GM21381 (cell line): ENCODE measurements at regions not wholly inside any gene's neighbourhood (a gene's known extent, or its start where the extent isn't known, plus 50 kb on each side); places are given as distances from the start of the nearest gene placed in this dataset.

ENCODE experiments used
- ATAC-seq: cut with Tn5 transposase; IDR thresholded peaks from one replicate; pipeline ENCODE4 v1.9.1; 2021; ENCODE audit warnings: mild to moderate bottlenecking, moderate library complexity; ENCODE audit not compliant: unreplicated experiment

GRCh38 chr4:20393486-20394100 lies 141.9 kb downstream of the SLIT2 start:
- no peak for ATAC-seq

GRCh38 chr4:20394512-20394911 lies 142.8 kb downstream of the SLIT2 start:
- ATAC-seq, result no peak

GRCh38 chr4:20395160-20395773 lies 143.6 kb downstream of the SLIT2 start:
- peak; percentile 57 for ATAC-seq

DNA sequence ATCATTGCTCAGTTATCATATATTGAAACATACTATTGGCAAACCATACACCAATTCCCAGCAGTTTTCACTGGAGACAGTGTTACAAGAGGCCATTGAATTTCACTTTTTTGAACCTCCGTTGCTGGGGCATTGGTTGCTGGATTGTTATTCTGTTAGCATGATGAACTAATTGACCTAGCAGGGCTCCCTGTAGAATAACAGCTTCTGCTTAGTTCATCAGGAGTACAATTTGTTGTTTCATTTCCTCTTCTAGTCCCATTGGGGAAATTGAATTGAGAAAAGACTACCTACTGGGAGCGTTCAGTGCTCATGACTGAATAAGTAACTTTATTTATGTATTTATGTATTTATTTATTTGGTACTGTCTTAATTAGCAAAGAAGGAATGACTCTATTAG lies 151.6 kb downstream of the SLIT2 start:
- no peak for ATAC-seq

DNA sequence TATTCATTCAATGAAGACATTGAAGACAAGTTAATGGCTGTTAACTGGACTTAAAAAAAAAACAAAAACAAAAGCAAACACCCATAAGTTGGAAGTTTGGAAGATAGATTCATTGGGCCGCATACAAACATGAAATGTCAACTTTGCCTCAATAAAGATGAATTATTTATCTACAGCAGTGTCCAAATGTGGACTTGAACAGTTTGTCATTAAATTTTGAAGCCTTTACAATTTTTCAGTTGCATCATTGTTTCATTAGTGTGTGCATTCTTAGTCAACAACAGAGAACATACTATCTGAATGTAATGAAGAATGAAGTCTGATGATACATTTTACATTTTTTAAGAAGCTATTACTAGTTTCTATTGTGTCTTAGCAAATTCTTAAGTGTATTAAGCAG lies 152.1 kb downstream of the SLIT2 start:
- ATAC-seq, result no peak

GRCh38 chr4:20408611-20409010 lies 156.9 kb downstream of the SLIT2 start:
- ATAC-seq, result no peak

DNA sequence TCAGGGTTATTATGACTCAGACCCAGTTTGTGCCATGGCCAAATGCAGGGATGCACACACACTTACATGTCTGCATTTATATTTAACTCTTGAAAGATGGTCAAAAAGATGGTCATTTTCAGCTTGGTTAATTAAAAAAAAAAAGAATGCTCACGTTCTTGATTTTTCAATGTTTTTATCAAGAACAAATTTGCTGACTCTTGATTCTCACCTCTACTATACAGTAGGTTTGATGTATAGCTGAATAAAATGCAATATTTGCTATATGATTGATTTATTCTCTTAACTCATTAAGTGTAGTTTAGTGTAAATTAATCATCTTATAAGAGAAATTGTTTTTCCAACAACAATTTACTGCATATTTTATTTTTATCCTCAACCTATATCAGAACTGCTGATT lies 160.4 kb downstream of the SLIT2 start:
- no peak for ATAC-seq

- ATAC-seq, result no peak
Measured at GRCh38 chr4:20416800-20417199, 165.1 kb downstream of the SLIT2 start.

- ATAC-seq, result peak; percentile 96
Measured at GRCh38 chr4:20418861-20419451, 167.3 kb downstream of the SLIT2 start.

DNA sequence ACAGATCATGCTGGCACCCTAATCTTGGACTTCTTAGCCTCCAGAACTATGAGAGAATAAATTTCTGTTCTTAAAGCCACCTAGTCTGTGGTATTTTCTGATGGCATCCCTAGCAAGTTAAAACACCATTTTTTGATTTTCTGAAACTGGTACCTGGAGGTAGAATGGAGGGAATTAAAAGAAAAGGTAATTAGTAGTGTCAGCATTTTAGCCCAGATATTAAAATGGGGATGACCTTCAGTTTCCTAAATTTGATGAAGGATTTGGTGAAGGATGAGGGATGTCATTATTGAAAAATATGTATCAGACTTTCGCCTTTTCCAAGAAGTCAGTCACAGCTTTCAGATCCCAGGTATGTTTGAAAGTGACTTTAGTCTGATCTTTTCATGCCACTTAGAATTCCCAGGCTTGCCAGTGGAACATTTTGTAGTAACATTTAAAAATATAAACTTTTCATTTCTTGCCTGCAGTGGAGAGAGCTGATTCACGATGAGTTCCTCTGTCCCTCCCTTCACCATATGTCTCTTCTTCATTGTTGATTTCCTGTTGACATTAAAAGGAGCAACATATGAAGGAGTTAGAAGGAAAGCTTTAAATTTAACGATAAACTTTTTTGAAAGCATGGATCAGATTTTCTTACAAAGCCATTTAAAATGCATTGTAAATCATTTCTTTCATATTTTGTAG lies 169.4 kb downstream of the SLIT2 start:
- ATAC-seq, result no peak

- ATAC-seq, result no peak
Measured at GRCh38 chr4:20421603-20421985, 169.9 kb downstream of the SLIT2 start.

- peak; percentile 63 for ATAC-seq
Measured at GRCh38 chr4:20422398-20422797, 170.7 kb downstream of the SLIT2 start.

DNA sequence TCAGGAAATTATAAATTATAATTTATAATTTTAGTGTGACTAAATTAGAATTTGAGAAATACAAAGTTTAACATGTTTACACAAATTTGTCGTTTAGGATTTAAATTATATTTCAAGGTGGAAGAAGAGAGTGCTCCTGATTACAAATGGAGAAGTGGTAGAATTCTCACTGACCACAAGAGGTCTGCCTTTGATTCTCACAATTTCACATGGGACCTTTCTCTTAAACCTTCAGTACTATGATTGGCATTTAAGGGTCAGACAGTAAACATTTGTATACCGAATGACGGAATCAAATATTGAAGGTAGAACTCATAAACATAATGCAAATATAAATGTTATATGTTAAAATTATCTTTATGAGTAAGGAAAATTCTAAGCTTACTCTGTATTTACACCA lies 171.7 kb downstream of the SLIT2 start:
- ATAC-seq, result no peak

DNA sequence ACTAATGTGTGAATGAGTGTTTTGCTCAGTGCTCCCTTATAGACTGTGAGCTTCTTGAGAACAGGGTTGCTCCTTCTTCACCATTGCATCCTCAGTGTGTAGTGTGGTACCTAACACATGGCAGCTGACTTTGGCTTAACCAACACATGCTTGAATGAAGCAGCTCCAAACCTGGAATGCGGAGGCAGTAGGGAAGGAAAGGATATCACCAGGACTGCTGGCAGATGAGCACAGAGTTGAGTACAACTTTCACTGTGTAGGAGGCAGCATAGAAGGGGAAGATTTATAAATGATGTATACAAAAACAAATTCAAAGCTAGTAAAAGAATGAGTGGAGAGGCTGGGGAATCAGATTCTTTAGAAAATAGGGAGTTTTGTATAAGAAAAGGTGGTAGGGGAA lies 174.3 kb downstream of the SLIT2 start:
- ATAC-seq, result no peak

- no peak for ATAC-seq
Measured at GRCh38 chr4:20428436-20429160, 176.9 kb downstream of the SLIT2 start.

DNA sequence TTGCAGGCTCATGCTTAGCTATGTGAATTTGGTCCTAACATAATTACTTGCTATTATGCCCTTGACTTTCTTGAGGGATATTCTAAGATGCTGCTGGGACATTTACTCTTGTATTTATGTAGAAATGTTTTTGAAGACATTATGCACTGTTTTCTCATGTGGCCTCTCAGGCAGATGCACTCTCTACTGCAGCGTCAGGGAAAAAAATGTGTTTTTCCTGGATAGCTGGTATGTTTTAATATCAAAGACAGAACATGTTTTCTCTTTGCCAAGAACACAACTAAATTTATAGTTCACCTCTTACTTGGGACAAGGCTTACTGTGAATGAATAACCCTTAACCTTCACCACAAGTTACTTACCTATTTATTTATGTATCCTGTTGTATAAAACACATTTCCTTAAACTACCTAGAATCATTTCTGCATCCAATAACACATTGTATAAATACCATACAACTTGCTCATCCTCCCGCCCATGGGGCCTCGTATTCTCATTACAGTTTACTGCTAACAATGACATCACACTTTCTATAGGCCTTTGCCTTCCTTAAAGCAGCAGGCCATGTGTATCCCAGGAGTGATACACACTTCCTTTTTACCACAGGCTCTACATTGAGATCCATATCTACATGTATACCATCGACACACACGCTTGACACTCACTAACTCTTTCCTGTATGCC lies 178.7 kb downstream of the SLIT2 start:
- ATAC-seq, result no peak

DNA sequence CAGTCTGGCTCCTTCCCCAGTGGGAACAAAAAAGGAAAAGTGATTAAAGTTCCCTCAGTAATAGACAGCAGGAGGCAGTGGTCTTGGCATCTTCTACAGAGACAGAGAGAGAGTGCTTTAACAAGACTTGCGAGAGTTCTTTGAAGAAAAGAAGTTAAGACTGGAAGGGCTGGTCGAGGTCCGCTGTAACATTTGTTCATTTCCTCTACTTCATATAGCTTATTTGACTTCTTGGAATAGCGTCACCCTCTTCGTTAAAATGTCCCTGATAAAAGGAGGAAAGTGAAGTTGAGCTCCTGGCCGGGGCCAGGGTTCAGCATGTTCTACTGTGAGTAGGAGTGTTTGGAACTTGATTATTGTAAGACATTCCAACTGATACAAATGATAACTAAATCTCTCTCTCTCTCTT lies 179.8 kb downstream of the SLIT2 start:
- ATAC-seq, result no peak

- no peak for ATAC-seq
Measured at GRCh38 chr4:20432088-20432487, 180.4 kb downstream of the SLIT2 start.

DNA sequence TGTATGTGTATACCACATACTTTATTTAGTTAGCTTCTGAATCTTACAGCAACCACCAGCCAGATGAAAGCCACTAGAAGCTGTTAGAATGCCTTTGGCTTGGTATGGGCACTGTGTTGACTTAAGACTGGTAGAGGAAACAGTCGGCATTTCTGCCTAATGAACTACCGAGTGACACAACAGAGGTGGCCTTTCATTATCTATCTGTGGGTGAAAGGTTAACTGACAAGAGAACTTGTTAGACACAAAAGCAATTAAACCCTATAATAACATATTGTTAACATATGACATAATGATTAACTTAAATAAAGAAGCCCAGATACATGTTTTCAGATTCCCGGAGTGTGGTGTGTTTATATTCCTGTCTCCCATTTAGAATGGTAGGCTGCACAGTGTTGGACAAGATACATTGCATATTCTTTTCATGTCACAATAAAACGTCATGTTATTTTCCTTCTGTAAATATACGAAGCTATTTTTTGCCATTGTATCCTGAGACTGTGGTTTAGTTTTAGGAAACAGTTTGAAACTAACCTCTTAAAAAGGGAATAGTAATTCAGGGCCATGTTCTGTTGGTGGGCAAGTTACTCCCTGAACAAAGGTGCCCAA lies 181.5 kb downstream of the SLIT2 start:
- no peak for ATAC-seq

GRCh38 chr4:20440170-20440569 lies 188.5 kb downstream of the SLIT2 start:
- no peak for ATAC-seq
